NCI-H2107 treated with DMSO at 0.1 percent for 48 hours (cell line): ENCODE measurements at regions not wholly inside any gene's neighbourhood (a gene's known extent, or its start where the extent isn't known, plus 50 kb on each side); places are given as distances from the start of the nearest gene placed in this dataset.
"Not testable (repeated sequence)": the region's sequence is repeated elsewhere in the genome, so short reads cannot be mapped to it uniquely, and the experiment has no call there.

Source experiments
- DNase-seq: peaks from one replicate; lab custom pipeline; 2025; ENCODE audit not compliant: unreplicated experiment; lab: John Stamatoyannopoulos, UW

DNA sequence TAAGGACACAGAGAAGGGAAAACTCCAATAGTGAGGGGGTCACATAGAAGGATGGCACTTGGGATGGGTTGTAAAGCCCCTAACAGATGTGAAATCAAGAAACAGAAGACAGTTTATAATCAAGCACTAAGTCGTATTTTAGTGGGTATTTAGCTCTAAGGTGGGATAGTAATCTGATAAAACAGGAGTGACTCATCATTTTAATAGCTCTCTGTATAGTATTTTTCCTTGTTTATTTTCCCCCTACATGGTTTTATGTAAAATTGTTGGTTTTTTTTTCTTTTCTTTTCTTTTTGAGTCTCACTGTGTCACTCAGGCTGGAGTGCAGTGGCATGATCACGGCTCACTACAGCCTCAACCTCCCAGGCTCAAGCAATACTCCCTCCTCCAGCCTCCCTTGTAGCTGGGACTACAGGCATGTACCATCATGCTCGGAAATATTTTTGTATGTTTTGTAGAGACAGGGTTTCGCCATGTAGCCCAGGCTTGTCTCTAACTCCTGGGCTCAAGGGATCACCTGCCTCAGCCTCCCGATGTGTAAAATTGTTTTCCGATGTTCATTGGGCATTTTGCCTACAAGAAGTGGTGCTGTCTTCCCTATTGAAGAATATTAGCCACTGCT is 142.6 kb upstream of the SERPINE2 start:
- no peak for DNase-seq

DNA sequence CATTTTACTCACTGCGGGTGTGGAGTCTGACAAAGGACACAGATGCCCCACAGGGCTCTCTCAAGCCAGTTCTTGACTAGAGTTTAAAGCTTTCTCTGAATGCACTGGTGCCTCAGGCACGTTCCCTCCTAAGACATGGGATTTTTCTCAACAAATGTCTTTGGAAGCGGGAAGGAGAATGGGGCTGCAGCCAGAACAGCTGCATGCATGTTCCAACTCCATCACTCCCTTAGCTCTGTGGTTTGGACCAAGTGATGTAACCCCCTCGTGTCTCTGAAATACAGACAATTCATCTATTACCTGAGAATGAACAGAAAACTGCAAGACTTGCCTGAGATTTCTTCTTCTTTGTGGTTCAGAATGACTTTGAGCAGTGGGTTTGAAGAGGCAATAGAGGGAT is 141.7 kb upstream of the SERPINE2 start:
- no peak for DNase-seq

DNA sequence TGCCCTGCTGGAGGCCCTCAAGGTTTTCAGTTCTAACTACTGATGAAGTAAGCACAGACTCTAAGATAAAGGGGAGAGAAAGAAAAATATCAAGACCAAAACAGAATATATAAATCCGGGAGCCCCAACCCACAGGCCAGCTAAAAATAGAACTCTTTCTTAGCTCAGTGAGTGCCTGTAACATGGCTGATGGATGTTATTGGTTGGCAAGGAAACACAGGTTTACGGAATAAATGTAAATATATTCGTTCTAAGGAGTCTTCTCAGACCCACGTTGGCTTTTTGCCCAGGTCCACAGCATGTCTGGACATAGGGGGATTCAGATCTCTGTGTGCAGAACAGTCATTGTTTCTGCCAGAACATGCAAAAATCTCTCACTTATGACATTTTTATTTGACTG is 139.0 kb upstream of the SERPINE2 start:
- DNase-seq: no peak

DNA sequence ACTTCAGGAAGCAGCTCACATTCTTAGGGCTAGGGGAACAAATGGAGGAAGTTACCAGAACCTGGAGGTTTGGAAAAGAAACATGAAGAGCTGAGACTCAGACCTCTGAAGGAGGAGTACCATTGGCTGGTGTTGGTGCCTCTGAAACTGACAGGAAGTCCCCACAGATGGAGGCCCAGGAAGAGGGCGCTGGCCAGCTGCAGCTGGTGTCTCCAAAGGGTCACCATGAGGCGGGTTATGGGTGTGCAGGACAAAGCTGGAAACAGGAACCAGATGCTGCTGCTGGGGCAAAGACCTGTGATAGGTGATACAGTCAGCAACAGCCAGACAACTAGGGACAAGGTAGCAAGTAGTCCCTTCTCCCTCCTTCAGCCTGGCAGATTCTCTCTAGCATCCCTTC is 136.5 kb upstream of the SERPINE2 start:
- DNase-seq: no peak

DNA sequence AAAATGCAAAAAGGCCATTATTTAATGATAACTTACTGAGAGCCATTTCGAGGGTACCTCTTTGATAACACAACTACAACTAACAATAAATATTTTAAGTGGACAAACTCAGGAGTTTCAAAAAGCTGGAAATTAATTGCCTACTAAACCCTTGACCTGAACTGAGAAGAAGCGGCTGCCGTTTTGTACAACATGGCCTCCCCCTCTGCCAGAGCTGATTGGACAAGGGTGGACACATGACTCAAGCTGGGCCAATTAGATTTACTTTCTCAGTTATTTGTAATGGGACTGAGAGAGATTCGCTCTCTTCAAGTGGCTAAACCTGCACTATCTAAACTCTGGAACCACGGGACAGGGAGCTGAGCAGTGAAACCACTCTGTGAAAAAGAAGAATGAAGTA is 135.9 kb upstream of the SERPINE2 start:
- DNase-seq: no peak

DNA sequence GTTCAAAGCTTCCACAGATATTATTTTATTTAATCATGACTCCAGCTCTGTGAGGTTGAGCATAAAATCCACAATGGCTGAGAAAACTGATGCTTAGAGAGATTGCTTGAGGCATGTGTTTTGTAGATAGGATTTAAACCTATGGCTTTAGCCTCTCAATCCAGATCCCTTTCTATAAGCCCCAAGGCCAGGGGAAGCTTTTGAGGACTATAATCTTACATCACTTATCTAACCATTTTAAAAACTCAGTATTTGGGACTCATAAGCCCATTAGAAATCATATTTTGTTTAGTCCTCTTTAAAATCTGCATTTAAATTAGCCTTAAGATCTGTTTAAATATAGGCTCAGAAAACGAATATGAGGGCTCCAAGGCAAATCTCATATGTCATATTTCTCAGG is 135.4 kb upstream of the SERPINE2 start:
- no peak for DNase-seq

DNA sequence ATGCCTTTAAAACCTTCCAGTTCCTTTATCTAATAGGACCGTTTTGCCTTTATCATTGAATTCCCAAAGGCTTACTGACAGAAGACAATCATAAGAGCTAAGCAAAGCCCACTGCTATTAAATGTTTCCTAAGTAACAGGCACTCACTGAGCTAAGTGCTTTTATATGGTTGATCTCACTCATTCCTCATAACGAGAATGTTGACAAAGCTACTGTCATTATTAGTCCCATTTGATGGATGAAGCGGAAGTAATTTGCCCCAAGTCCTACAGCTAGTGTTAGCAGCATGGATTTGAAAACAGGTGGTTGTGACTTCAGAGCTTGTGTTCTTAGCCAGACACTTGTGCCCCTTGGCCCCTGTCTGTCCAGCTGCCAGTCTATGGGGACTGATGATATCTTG is 134.8 kb upstream of the SERPINE2 start:
- DNase-seq: no peak

DNA sequence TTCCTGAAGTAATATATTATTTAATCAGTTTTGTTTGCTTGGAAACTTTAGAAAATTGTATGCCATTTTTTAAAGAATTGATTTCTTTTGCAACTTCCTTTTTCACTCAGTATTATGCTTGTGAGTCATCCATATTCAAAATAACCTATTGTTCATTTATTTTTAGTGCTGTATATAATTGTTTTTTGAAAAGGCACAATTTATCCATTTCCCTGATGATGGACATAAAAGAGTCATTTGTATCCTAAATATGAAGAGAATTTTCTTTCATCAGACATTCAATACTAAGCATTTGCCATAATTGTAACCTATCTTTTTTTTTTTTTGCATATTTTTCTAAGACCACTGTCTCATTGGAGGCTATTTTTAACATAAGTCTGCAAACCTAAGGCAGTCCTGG is 134.1 kb upstream of the SERPINE2 start:
- no peak for DNase-seq

DNA sequence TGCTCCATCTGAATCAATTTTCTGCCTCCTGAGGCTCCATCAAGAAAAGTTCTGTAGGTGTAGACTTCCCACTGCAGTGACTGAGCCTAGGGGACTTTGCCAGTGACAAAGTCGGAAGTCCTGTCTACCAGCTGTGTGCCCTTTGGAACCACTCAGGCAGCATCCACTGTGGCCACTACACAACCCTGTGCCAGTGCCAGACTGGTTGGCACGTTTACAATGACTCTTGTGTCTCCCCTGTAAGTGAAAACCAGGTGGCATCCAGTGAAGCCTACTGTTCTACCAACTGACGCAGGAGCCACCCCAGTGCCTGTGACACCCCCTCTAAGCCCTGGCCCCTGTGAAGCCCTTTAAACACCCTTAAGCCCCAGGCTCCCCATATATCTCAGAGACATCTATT is 132.1 kb upstream of the SERPINE2 start:
- no peak for DNase-seq

DNA sequence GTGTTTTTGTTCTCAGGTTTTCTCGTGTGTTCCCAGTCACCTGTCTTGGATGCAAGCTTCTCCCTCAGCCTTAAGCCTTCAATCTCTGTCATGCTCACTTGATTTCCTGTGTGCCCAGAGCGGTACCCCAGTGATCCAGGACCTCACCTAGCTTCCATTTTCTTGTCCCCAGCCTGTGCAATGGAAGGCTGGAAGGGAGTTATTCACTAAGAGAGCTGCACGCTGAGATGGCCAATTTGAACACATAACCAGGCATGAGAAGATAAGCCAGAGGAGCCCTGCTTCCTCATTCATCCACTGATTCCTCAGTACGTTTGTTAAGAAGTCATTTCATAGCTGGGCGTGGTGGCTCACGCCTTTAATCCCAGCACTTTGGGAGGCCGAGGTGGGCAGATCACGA is 130.8 kb upstream of the SERPINE2 start:
- no peak for DNase-seq

DNA sequence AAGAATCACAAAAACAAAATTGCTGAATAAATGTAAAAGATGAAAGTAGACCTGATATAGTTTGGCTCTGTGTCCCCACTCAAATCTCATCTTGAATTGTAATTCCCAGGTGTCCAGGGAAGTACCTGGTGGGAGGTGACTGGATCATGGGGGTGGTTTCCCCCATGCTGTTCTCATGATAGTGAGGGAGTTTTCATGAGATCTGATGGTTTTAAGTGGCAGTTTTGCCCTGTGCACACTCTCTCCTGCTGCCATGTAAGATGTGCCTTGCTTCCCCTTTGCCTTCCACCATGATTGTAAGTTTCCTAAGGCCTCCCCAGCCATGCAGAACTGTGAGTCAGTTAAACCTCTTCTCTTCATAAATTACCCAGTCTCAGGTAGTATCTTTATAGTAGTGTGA is 128.7 kb upstream of the SERPINE2 start:
- not testable (repeated sequence) for DNase-seq

DNA sequence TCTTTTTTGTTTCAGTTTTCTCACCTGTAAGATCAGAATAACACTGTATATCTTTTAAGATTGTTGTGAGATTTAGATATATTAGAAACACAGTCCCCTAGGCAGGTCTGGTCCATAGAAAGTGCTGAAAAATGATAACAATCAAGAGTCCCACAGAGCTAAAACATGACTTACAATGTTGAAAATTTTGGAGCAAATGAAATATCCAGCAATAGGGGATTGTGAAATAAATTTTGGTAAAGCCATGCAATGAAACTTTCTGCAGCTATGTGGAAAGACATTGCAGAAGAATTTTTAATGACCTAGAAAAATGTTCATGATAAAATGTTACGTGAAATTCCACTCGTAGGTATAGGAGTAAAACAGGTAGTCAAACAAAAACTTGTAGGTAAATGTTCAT is 127.6 kb upstream of the SERPINE2 start:
- DNase-seq: no peak

DNA sequence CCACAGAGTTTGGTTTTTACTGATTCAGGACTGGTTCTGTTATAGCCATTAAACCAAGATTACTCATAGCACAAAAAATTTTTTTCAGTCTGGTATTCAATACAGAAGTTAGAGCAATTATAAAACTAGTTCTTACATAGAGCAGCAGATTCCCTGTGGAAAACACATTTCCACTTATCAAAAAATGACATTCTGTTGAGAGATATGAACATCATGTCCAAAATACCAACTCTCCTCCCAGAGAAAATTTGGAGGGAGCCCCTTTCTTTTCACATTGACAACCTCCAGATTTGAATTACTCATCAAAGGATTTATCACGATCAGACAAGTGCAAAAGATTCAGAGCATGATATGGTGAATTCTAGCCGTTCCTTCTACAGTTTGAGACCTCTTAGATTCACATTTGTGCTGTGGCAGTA is 126.8 kb upstream of the SERPINE2 start:
- DNase-seq: no peak

DNA sequence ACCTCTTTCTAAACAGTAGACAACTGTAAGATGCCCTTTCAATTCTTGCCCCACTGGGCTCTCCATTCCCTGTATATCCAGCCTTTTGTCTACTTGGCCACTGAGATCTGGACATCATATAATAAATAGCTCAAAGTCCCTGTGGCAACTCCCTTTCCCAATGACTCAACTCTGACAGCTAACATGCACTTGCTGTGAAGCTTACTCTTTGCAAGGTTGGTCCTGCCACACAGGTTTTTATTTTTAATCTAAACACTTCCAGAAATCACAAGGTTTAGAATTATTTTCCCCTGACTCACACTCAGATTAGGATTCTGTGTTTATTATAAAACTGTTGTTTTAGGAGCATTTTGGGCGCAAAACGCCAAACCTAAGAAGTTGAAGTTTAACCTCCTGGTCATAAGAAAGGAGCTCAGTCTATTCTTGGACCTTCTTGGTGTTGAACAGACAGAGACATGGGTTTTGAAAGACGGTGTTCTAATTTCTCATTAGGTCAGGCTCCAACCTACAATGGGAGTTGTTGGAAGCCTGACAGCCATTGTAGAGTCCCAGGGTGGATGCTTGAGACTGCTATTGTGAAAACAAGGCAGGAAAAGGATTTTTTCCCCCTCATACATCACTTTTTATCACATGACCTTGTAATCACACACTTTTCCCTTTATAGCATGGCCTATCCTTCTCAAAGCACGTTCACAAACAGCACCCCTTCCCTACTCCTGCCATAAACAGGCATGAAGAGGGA is 124.7 kb upstream of the SERPINE2 start:
- DNase-seq: no peak

DNA sequence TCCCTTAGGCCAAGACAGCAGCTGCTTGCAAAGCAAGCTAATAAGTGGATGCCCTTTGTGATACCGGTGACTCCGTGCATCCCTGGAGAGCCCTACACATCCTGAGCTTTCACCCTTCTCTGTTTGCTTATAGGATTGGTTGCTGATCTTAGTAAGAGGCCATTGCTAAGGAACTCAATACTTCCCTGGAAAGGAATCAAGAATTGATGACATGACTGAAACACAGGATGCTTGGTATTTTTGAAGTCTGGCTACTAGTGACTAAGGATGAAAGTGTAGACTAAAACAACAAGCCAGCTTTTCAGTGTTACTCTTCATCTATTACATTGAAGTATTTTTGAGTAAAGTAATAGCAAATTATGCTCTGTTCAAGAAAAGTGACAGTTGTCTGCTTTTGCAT is 123.0 kb upstream of the SERPINE2 start:
- DNase-seq: no peak

DNA sequence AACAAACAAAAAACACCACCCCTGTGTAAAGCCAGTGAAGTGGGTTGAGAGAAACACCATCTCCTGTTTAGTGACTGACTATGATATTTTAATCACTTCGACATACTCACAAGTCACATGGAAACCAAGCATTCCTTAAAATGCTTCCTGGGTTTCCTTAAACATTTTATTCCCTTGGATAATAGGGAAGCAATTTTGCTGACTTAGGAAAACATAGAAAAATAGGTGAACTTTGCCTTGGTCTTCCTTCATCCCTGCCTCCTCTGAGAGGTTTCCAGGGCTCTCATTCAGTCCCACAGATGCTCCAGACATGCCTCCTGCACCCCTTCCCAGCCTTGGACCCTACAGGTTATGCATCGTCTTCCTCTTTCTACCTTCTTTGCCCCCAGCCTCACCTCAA is 122.6 kb upstream of the SERPINE2 start:
- DNase-seq: no peak

DNA sequence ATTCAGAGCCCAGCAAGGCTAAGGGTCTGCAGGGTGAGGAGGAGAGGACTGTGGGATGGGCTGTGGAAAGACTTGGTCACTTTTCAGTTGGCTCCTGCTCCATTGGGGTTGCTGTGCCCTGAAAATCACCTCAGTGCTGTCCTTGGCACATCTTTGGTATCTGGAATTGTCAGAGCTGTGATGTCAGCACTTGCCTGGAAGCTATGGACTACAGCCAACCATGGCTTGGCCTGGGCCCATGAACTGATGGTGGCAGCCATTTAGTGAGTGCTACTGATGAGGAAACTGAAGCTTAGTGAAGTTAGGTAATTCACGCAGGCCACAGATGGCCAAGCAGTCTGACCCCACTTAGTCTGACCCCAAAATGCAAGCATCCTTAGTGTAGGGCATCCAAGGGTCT is 121.8 kb upstream of the SERPINE2 start:
- no peak for DNase-seq

DNA sequence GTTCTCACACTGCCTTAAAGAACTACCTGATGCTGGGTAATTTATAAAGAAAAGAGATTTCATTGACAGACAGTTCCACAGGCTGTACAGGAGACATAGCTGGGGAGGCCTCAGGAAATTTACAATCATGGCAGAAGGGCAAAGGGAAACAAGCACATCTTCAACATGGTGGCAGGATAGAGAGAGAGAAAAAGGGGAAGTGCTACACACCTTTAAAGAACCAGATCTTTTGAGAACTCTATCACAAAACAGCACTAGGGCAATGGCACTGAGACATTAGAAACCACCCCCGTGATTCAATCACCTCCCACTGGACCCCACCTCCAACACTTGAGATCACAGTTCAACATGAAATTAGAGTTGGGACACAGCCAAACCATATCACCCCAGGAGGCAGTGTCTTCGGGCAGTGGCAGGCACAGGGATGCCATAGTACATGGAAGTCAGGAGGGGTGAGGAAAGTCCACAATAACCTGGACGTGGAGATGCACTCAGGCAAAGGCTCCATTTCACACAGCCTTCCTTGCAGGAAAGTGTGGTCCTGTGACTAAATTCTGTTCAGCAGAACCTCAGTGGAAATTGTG is 120.4 kb upstream of the SERPINE2 start:
- DNase-seq: no peak

DNA sequence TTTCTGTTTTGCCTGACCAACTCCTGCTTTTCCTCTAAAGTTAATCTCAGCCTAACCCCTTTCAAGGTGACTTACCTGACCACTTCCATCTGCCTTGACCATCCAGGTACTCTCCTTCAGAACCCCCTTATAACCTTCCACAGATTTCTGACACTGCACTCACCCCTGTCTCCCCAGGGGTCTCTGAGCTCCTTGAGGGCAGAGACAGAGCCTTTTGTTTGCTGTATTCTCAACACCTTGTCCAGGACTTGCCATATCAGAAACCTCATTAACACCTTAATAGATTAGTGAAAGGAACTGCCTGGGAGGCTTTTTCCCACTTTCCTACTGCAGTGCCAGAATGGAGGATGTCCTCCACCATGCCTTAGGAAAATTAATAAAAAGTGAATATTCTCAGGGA is 119.7 kb upstream of the SERPINE2 start:
- DNase-seq: no peak

DNA sequence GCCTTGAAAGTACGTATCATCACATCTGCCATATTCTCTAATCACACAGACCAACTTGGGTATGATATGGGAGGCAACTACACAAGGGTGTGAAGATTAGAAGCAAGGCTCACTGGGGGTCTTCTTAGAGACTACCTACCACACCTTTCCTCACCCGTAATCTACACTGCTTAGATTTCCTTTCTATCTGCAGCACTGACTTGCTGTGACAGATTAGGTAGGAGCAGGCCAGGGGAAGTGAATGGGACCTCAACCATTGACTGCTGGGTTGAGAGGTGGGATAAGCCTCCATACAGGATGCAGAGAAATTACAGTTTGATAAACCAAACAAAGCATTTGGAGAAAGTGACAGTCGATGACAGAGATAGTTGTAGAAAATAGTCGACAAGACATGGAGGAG is 119.0 kb upstream of the SERPINE2 start:
- no peak for DNase-seq

DNA sequence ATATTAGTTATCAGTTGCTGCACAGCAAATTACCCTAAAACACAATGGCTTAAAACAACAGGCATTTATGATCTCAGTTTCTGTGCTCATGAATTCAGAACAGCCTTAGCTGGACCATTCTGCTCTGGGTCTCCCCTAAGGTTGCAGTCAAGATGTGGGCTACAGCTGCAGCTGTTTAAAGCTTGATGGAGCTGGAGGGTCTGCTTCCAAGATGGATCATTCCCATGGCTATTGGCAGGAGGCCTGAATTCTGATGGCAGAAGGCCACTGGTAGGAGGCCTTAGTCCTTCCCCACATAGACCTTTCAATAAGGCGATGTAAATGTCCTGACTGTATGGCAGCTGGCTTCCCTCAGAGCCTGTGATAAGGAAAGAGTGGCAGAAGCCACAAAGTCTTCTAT is 118.6 kb upstream of the SERPINE2 start:
- no peak for DNase-seq

DNA sequence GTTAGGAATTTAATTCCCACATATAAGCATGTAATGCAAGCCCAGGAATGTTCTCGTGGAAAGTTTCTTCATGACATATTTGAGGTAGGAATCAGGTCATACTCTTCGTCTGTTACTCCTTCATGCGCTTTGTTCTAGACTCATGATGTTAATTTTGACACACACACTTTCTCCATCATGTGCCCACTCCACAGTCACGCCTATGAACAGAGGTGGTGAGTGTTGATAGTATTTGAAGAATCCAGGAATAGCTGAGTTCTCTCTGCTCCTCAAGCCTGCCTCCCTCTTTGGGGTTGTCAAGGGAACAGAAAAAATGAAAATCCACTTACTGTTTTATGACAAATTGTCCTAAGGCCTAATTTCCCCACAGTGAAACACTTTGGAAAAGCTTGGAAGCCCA is 117.3 kb upstream of the SERPINE2 start:
- no peak for DNase-seq

DNA sequence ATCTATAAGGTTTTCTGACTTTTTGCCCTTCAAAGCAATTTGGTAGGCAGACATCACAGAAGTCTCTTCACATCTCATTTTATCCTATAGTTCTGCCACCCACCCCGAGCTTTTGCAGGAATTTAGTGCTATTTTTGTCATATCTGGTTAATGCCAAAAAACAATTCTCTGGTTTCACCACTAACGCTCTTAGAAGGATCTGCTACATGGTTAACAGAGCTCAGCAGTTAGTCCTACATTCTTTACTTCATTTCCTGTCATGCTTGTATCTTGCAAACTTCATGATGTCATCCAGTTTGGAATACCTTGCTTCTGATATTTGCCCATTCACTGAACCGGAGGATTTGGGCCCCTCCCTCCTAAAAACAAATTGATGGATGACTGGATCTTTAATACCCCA is 116.8 kb upstream of the SERPINE2 start:
- no peak for DNase-seq
